ENCODE measurements at regions not wholly inside any gene's neighbourhood (a gene's known extent, or its start where the extent isn't known, plus 50 kb on each side); places are given as distances from the start of the nearest gene placed in this dataset.

DNA sequence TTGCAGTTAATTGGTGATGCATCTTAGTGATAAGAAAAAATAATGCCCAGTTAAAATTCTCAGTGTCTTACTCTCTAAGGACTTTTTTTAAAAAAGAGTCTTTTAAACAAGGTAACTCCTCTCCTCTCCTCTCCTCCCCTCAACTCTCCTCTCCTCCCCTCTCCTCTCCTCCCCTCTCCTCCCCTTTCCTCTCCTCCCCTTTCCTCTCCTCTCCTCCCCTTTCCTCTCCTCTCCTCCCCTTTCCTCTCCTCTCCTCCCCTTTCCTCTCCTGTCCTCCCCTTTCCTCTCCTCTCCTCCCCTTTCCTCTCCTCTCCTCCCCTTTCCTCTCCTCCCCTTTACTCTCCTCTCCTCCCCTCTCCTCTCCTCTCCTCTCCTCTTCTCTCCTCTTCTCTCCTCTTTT is 675.9 kb upstream of the RBFOX1 start:
- TF ChIP-seq YY1 (IDR thresholded peaks at IDR 0.05; ENCODE audit: insufficient read depth, insufficient read length): no peak
- TF ChIP-seq SUZ12 (IDR thresholded peaks at IDR 0.05; ENCODE audit: extremely low read depth, insufficient read depth, insufficient read length): no peak
- no peak for TF ChIP-seq ZNF274 (IDR thresholded peaks at IDR 0.05; ENCODE audit: low read depth, low read length)
